ENCODE measurements at regions not wholly inside any gene's neighbourhood (a gene's known extent, or its start where the extent isn't known, plus 50 kb on each side); places are given as distances from the start of the nearest gene placed in this dataset.

DNA sequence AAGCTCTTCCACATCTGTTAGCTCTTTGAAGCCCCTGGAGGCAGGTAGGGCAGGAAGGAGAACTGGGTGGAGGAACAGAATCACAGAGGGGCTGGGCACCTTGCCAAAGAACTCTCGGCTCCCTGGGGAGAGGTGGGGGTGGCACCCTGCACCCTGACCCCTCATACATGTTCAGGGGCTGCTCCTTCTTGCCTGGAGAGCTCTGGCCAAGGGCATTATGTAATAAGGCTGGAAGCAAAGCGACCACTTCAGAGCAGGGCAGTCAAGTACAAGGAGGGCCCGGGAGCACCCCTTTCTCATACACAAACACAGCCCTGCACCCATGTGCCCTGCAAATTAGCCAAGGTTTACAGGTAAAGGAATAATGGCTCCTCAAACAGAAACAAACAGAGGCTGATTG, 351.9 kb upstream of the TSHZ3 start:
- no peaks in the 10 kb centered on the region for H3K36me3 Mint-ChIP-seq (ENCODE audit: low read depth, unreplicated experiment)
- no peak overlapping the region for H3K27ac Mint-ChIP-seq (ENCODE audit: unreplicated experiment)

GRCh38 chr19:31705656-31706055, 356.4 kb upstream of the TSHZ3 start:
- no peak for DNase-seq (ENCODE audit: low spot score)
- H3K9me3 Mint-ChIP-seq (ENCODE audit: unreplicated experiment), result no peaks in the 10 kb centered on the region
- H3K36me3 Mint-ChIP-seq (ENCODE audit: low read depth, unreplicated experiment), result no peaks in the 10 kb centered on the region
- no peaks in the 10 kb centered on the region for H3K4me1 Mint-ChIP-seq (ENCODE audit: unreplicated experiment)
- H3K27me3 Mint-ChIP-seq (ENCODE audit: unreplicated experiment), result peaks cover 1% of the 10 kb centered on the region
- H3K27ac Mint-ChIP-seq (ENCODE audit: unreplicated experiment), result no peak overlapping the region
- no peak overlapping the region for H3K4me3 Mint-ChIP-seq (ENCODE audit: unreplicated experiment)
- TF ChIP-seq, protein P1, sequence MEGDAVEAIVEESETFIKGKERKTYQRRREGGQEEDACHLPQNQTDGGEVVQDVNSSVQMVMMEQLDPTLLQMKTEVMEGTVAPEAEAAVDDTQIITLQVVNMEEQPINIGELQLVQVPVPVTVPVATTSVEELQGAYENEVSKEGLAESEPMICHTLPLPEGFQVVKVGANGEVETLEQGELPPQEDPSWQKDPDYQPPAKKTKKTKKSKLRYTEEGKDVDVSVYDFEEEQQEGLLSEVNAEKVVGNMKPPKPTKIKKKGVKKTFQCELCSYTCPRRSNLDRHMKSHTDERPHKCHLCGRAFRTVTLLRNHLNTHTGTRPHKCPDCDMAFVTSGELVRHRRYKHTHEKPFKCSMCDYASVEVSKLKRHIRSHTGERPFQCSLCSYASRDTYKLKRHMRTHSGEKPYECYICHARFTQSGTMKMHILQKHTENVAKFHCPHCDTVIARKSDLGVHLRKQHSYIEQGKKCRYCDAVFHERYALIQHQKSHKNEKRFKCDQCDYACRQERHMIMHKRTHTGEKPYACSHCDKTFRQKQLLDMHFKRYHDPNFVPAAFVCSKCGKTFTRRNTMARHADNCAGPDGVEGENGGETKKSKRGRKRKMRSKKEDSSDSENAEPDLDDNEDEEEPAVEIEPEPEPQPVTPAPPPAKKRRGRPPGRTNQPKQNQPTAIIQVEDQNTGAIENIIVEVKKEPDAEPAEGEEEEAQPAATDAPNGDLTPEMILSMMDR (IDR thresholded peaks at IDR 0.05; ENCODE audit: unreplicated experiment), result no peak

More for the DNA sequence above, 351.9 kb upstream of the TSHZ3 start:
- no peaks in the 10 kb centered on the region for H3K9me3 Mint-ChIP-seq (ENCODE audit: unreplicated experiment)
- H3K4me1 Mint-ChIP-seq (ENCODE audit: unreplicated experiment), result no peaks in the 10 kb centered on the region
- no peak overlapping the region for H3K4me3 Mint-ChIP-seq (ENCODE audit: unreplicated experiment)
- TF ChIP-seq, protein P1 (IDR thresholded peaks at IDR 0.05; ENCODE audit: unreplicated experiment), result no peak
- H3K27me3 Mint-ChIP-seq (ENCODE audit: unreplicated experiment), result peaks cover 1% of the 10 kb centered on the region
- no peak for DNase-seq (ENCODE audit: low spot score)

DNA sequence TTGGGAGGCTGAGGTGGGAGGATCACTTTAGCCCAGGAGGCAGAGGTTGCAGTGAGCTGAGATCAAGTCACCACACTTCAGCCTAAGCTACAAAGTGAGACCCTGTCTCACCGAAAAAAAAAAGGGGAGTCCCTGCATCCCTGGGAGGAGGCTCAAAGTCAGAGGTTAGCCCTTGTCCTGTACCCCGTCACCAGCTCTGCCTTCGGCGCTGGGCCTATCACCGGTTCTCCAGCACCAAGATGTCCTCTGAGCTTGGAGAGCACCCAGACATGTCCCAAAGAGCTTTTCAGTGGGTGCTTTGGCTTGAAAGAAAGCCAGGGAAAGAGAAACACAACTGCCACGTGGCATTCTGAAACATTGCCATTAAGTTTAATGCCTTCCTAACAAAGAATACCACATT, 356.9 kb upstream of the TSHZ3 start:
- Mint-ChIP-seq H3K36me3 (ENCODE audit: low read depth, unreplicated experiment) (no peaks in the 10 kb centered on the region), H3K4me1 (ENCODE audit: unreplicated experiment) (no peaks in the 10 kb centered on the region), H3K4me3 (ENCODE audit: unreplicated experiment) (no peak overlapping the region), H3K9me3 (ENCODE audit: unreplicated experiment) (no peaks in the 10 kb centered on the region), H3K27ac (ENCODE audit: unreplicated experiment) (no peak overlapping the region), H3K27me3 (ENCODE audit: unreplicated experiment) (peaks cover 1% of the 10 kb centered on the region)
- TF ChIP-seq, protein P1 (IDR thresholded peaks at IDR 0.05; ENCODE audit: unreplicated experiment), result no peak
- no peak for DNase-seq (ENCODE audit: low spot score)

GRCh38 chr19:31706691-31707620, 357.7 kb upstream of the TSHZ3 start:
- H3K27ac Mint-ChIP-seq (ENCODE audit: unreplicated experiment), result no peak overlapping the region
- H3K36me3 Mint-ChIP-seq (ENCODE audit: low read depth, unreplicated experiment), result no peaks in the 10 kb centered on the region
- peaks cover 1% of the 10 kb centered on the region for H3K27me3 Mint-ChIP-seq (ENCODE audit: unreplicated experiment)
- DNase-seq (ENCODE audit: low spot score), result no peak
- TF ChIP-seq, protein P1 (IDR thresholded peaks at IDR 0.05; ENCODE audit: unreplicated experiment), result no peak
- H3K4me1 Mint-ChIP-seq (ENCODE audit: unreplicated experiment), result no peaks in the 10 kb centered on the region
- no peak overlapping the region for H3K4me3 Mint-ChIP-seq (ENCODE audit: unreplicated experiment)
- H3K9me3 Mint-ChIP-seq (ENCODE audit: unreplicated experiment), result no peaks in the 10 kb centered on the region

DNA sequence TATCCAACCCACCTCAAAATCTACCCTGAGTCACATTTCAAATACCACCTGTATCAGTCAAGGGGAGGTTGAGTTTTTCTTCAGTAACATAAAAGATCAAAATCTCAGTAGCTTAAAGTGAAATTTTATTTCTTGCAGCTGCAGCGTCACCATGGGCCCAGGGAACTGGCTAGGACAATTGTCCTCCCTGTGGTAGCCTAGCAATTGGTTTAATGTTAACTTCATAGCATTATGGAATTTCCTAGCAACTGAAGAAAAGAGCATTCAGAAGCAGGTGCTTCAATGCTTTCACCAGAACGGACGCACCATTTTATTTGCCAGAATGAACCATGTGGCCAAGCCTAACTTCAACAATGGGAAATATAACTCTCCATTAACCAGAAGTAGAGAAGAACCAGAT, 359.3 kb upstream of the TSHZ3 start:
- no peaks in the 10 kb centered on the region for H3K4me1 Mint-ChIP-seq (ENCODE audit: unreplicated experiment)
- no peaks in the 10 kb centered on the region for H3K27me3 Mint-ChIP-seq (ENCODE audit: unreplicated experiment)
- no peak overlapping the region for H3K27ac Mint-ChIP-seq (ENCODE audit: unreplicated experiment)
- H3K4me3 Mint-ChIP-seq (ENCODE audit: unreplicated experiment), result no peak overlapping the region
- TF ChIP-seq, protein P1 (IDR thresholded peaks at IDR 0.05; ENCODE audit: unreplicated experiment), result no peak
- no peaks in the 10 kb centered on the region for H3K9me3 Mint-ChIP-seq (ENCODE audit: unreplicated experiment)
- no peaks in the 10 kb centered on the region for H3K36me3 Mint-ChIP-seq (ENCODE audit: low read depth, unreplicated experiment)
- DNase-seq (ENCODE audit: low spot score), result no peak

All from endothelial cell (in vitro differentiated cells).